ENCODE measurements at regions not wholly inside any gene's neighbourhood (a gene's known extent, or its start where the extent isn't known, plus 50 kb on each side); places are given as distances from the start of the nearest gene placed in this dataset.
"Not testable (repeated sequence)": the region's sequence is repeated elsewhere in the genome, so short reads cannot be mapped to it uniquely, and the experiment has no call there.

- no peak for DNase-seq
Observed at GRCh38 chr1:3992746-3993145, 92.7 kb upstream of the C1orf174 start.

- no peak for DNase-seq
Observed at GRCh38 chr1:3993619-3994375, 93.7 kb upstream of the C1orf174 start.

- DNase-seq: no peak
Observed at GRCh38 chr1:3995141-3995780, 95.2 kb upstream of the C1orf174 start.

GRCh38 chr1:3996846-3997705, 97.0 kb upstream of the C1orf174 start:
- no peak for DNase-seq

- no peak for DNase-seq
Observed at GRCh38 chr1:3998086-3998485, 98.0 kb upstream of the C1orf174 start.

- DNase-seq: not testable (repeated sequence)
Observed at GRCh38 chr1:3999514-3999913, 99.4 kb upstream of the C1orf174 start.

- DNase-seq: no peak
Observed at GRCh38 chr1:3999941-4000735, 100.1 kb upstream of the C1orf174 start.

- DNase-seq: no peak
Observed at GRCh38 chr1:4000811-4001251, 100.8 kb upstream of the C1orf174 start.

GRCh38 chr1:4001461-4001860, 101.4 kb upstream of the C1orf174 start:
- DNase-seq: no peak

- no peak for DNase-seq
Observed at GRCh38 chr1:4002061-4002521, 102.0 kb upstream of the C1orf174 start.

GRCh38 chr1:4002741-4003140, 102.7 kb upstream of the C1orf174 start:
- no peak for DNase-seq

- DNase-seq: no peak
Observed at GRCh38 chr1:4003846-4004505, 103.9 kb upstream of the C1orf174 start.

GRCh38 chr1:4004635-4005430, 104.8 kb upstream of the C1orf174 start:
- DNase-seq: no peak

GRCh38 chr1:4005431-4005830, 105.4 kb upstream of the C1orf174 start:
- DNase-seq: no peak

- no peak for DNase-seq
Observed at GRCh38 chr1:4006676-4007374, 106.8 kb upstream of the C1orf174 start.

- DNase-seq: no peak
Observed at GRCh38 chr1:4010284-4010683, 110.2 kb upstream of the C1orf174 start.

- DNase-seq: no peak
Observed at GRCh38 chr1:4010814-4011605, 110.9 kb upstream of the C1orf174 start.

GRCh38 chr1:4016351-4017130, 116.5 kb upstream of the C1orf174 start:
- DNase-seq: no peak
